K562 (cell line): ENCODE measurements at regions not wholly inside any gene's neighbourhood (a gene's known extent, or its start where the extent isn't known, plus 50 kb on each side); places are given as distances from the start of the nearest gene placed in this dataset.

Experiments
- ATAC-seq: fragments of 200-7000 bp; cut with Tn5 transposase; 3 replicates; pipeline ENCODE4 v1.9.1; 2020; ENCODE audit warnings: moderate library complexity
- BruUV-seq: library from RNA; stranded (reverse); fragments of 400-500 nt; replicated peaks from 2 replicates; lab custom pipeline; 2021; lab: Mats Ljungman, UMichigan
- CTCF ChIA-PET: fragments of 300-600 bp; formaldehyde crosslinking; extraction: SDS; loops from one replicate; lab custom pipeline; 2021; ENCODE audit warnings: low intra/inter-chr PET ratio; lab: Yijun Ruan, JAX
- POLR2A ChIA-PET: fragments of 300-600, 350-650 bp; sonication (Branson Sonifier 250); formaldehyde crosslinking; extraction: SDS; loops from one replicate; lab custom pipeline; 2021; ENCODE audit warnings: antibody characterized with exemption, inconsistent platforms; lab: Yijun Ruan, JAX
- DNase-seq, 4 experiments: peaks; one replicate each; pipeline versions ENCODE4 v3.0.0 to v3.0.0-alpha.2; 2011 to 2018; ENCODE audit warnings: low spot score in 3 of 4, mixed read lengths in 3 of 4; ENCODE audit errors: extremely low read depth in 1 of 4
- FAIRE-seq: peaks from 2 replicates; lab custom pipeline; 2011; peaks lifted over from hg19 to GRCh38; lab: Jason Lieb, UNC
- H2AFZ ChIP-seq: 2 replicates; pipeline ENCODE4 v1.6.0; 2011; ENCODE audit warnings: low read depth, low read length, control low read depth, inconsistent platforms
- H3K27ac ChIP-seq: fragments of 200-600 bp; 3 replicates; pipeline ENCODE4 v1.8.0; 2011; ENCODE audit warnings: low read depth, mild to moderate bottlenecking, control low read depth, inconsistent platforms, low read length, moderate library complexity, mixed read lengths; ENCODE audit errors: extremely low read depth
- H3K27me3 ChIP-seq, 2 experiments: fragments of 300-600 bp in 1 of 2; 2 replicates in 1 of 2; 3 replicates in 1 of 2; pipeline versions ENCODE4 v1.6.0 to v1.8.0; 2011; ENCODE audit warnings: inconsistent platforms in 2 of 2, low read length in 2 of 2, mild to moderate bottlenecking in 1 of 2, mixed read lengths in 1 of 2, moderate library complexity in 1 of 2; ENCODE audit not compliant: control insufficient read depth in 2 of 2, insufficient read depth in 2 of 2
- H3K36me3 ChIP-seq: fragments of 300-600 bp; 3 replicates; pipeline ENCODE4 v1.8.0; 2011; ENCODE audit warnings: mild to moderate bottlenecking, low read length, inconsistent platforms; ENCODE audit not compliant: control insufficient read depth, insufficient read depth
- H3K4me1 ChIP-seq, 2 experiments: fragments of 200-600 bp in 1 of 2; replicated peaks in 1 of 2; 2 replicates in 1 of 2; 3 replicates in 1 of 2; pipeline versions ENCODE4 v1.5.1 to v1.8.0; 2011; ENCODE audit warnings: inconsistent platforms in 2 of 2, low read length in 2 of 2, mild to moderate bottlenecking in 1 of 2, mixed read lengths in 1 of 2, moderate library complexity in 1 of 2; ENCODE audit not compliant: control insufficient read depth in 2 of 2, insufficient read depth in 2 of 2
- H3K4me2 ChIP-seq: 2 replicates; pipeline ENCODE4 v1.6.1; 2011; ENCODE audit warnings: low read length, control low read depth, inconsistent platforms, mixed read lengths; ENCODE audit not compliant: insufficient read depth
- H3K4me3 ChIP-seq: fragments of 200-600 bp; sonication (generic), shearing (Covaris generic); 2 replicates; pipeline ENCODE4 v1.5.1; 2016; ENCODE audit warnings: control low read depth, inconsistent platforms
- H3K79me2 ChIP-seq: fragments of 200-600 bp; 3 replicates; pipeline ENCODE4 v1.8.0; 2011; ENCODE audit warnings: low read length, inconsistent platforms; ENCODE audit not compliant: control insufficient read depth, insufficient read depth
- H3K9ac ChIP-seq, 2 experiments: 2 replicates each; pipeline versions ENCODE4 v1.6.0 to v1.6.1; 2011; ENCODE audit warnings: low read depth in 2 of 2, low read length in 2 of 2, control low read depth in 1 of 2, inconsistent platforms in 1 of 2, mild to moderate bottlenecking in 1 of 2, mixed read lengths in 1 of 2; ENCODE audit not compliant: insufficient read depth in 1 of 2
- H3K9me1 ChIP-seq: one replicate; pipeline ENCODE4 v1.6.0; 2011; ENCODE audit warnings: inconsistent platforms, mild to moderate bottlenecking, low read length, moderate library complexity; ENCODE audit not compliant: control insufficient read depth, insufficient read depth
- H3K9me3 ChIP-seq: replicated peaks from 2 replicates; pipeline ENCODE4 v1.5.1; 2011; ENCODE audit warnings: low read depth, low read length, inconsistent platforms; ENCODE audit not compliant: control insufficient read depth, insufficient read depth
- H4K20me1 ChIP-seq: replicated peaks from 2 replicates; pipeline ENCODE4 v1.6.1; 2011; ENCODE audit warnings: low read length, inconsistent platforms, mixed read lengths; ENCODE audit not compliant: control insufficient read depth, insufficient read depth
- CREBBP ChIP-seq: IDR thresholded peaks from one replicate; pipeline ENCODE4 v1.6.1; 2012; ENCODE audit warnings: low read depth, mild to moderate bottlenecking, control low read depth, inconsistent platforms, low read length
- HDGF ChIP-seq: fragments of 450-650 bp; IDR thresholded peaks from 2 replicates; pipeline ENCODE4 v1.6.1; 2016
- HMG20A ChIP-seq: fragments of 450-650 bp; formaldehyde crosslinking; conservative IDR thresholded peaks from 2 replicates; pipeline ENCODE4 v1.4.0; 2020; ENCODE audit warnings: mild to moderate bottlenecking, mixed read lengths
- HNRNPH1 ChIP-seq: fragments of 200-400 bp; formaldehyde crosslinking; optimal IDR thresholded peaks from 2 replicates; pipeline ENCODE3; 2017; ENCODE audit warnings: low read depth, mild to moderate bottlenecking, low read length, moderate library complexity
- IFI16 ChIP-seq: fragments of 250-450 bp; sonication (Bioruptor Pico); IDR thresholded peaks from 2 replicates; pipeline ENCODE4 v2.1.2; 2022; ENCODE audit warnings: mild to moderate bottlenecking, inconsistent platforms
- LARP7 ChIP-seq: fragments of 450-650 bp; IDR thresholded peaks from 2 replicates; pipeline ENCODE4 v1.6.1; 2016
- NR4A1 ChIP-seq, 2 experiments: fragments of 250-450 bp in 1 of 2; fragments of 450-650 bp in 1 of 2; sonication (Bioruptor Pico) in 1 of 2; IDR thresholded peaks; 2 replicates each; pipeline versions ENCODE4 v1.4.0 to v1.6.1; 2016 to 2020; ENCODE audit warnings: mild to moderate bottlenecking in 2 of 2, missing compliant biosample characterization in 1 of 2, missing genetic modification characterization in 1 of 2, moderate library complexity in 1 of 2
- U2AF1 ChIP-seq: fragments of 200-400 bp; formaldehyde crosslinking; optimal IDR thresholded peaks from 2 replicates; pipeline ENCODE3; 2017; ENCODE audit warnings: mild to moderate bottlenecking, low read depth, low read length, moderate library complexity
- ZNF12 ChIP-seq: sonication (generic); formaldehyde crosslinking; IDR thresholded peaks from 2 replicates; pipeline ENCODE4 v1.4.0; 2020; ENCODE audit warnings: mild to moderate bottlenecking, missing genetic modification reagents
- in situ Hi-C: fragments of 300-500 bp; cut with MboI; formaldehyde crosslinking; loops from 4 replicates; pipeline ENCODE4 v1.15.0; 2018; ENCODE audit warnings: inconsistent platforms, mixed read lengths
- intact Hi-C: fragments of 100-400 bp; cut with micrococcal nuclease; formaldehyde crosslinking; loops from 2 replicates; pipeline ENCODE4 v1.14.2; 2022
- TF ChIP-seq, protein P1 (sequence below): sonication (generic); IDR thresholded peaks from 2 replicates; pipeline ENCODE4 v1.6.1; 2016
- TF ChIP-seq, protein P2 (sequence below): fragments of 450-650 bp; IDR thresholded peaks from 2 replicates; pipeline ENCODE4 v1.6.1; 2016; ENCODE audit warnings: low read depth, mild to moderate bottlenecking, moderate library complexity
- TF ChIP-seq, protein P3 (sequence below): fragments of 200-800 bp; sonication (Bioruptor generic); IDR thresholded peaks from 2 replicates; pipeline ENCODE4 v1.6.1; 2016; ENCODE audit warnings: missing genetic modification characterization, missing compliant biosample characterization
- TF ChIP-seq, protein P4 (sequence below): sonication (generic); formaldehyde crosslinking; IDR thresholded peaks from 2 replicates; pipeline ENCODE4 v1.8.1; 2023; ENCODE audit warnings: mild to moderate bottlenecking, missing genetic modification reagents

DNA sequence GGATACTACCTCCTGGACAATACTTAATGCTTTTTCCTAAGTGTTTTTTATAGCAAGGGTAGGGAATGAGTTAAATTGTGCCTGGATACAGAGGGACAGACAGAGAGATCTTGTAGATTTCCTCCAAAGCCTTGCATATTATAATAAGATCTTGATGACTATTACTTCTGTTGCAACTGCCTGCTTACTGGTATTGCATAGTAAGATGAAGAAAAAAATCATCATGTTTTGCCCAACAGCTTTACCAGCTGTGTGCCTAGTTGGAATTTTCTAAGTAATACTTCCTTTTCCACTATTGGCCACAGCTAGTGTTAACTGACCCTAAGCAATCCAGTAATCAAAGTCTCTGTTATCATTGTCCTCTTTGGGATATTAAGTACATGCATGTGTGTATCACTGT lies 139.0 kb downstream of the DCK start:
- no peak overlapping the region for H3K4me2 ChIP-seq
- ChIA-PET POLR2A (interaction anchor here (0.6 kb wide), 1 partner anchor 141 kb away, joined by 3 read pairs; no protein-coding TSS in a partner anchor), CTCF (no interaction called here)
- no peak overlapping the region for H3K9ac ChIP-seq
- intact Hi-C loops (no loop called here), in situ Hi-C loops (no loop called here)
- H3K79me2 ChIP-seq, result no peaks in the 10 kb centered on the region
- ATAC-seq, result no peak
- no peaks in the 10 kb centered on the region for H3K36me3 ChIP-seq
- H4K20me1 ChIP-seq, result no peaks in the 10 kb centered on the region
- H2AFZ ChIP-seq, result no peak overlapping the region
- H3K4me1 ChIP-seq, result 0 out of 5 replicates have a peak, but pooled peaks cover 0 to 3% of the 10 kb centered on the region in 2 experiments
- no TSS peak for BruUV-seq
- no peak overlapping the region for H3K27ac ChIP-seq
- H3K4me3 ChIP-seq, result no peak overlapping the region
- DNase-seq, result no peak
- H3K9me1 ChIP-seq, result no peaks in the 10 kb centered on the region
- no peaks in the 10 kb centered on the region for H3K27me3 ChIP-seq
- no peaks in the 10 kb centered on the region for H3K9me3 ChIP-seq
- no peak for FAIRE-seq
- TF ChIP-seq LARP7 (no peak), NR4A1 (CRISPR knock-in tag; IDR thresholded peaks at IDR 0.05) (no peak), NR4A1 (tag; IDR thresholded peaks at IDR 0.05) (no peak), HDGF (no peak), IFI16 (CRISPR knock-in tag) (no peak), HMG20A (CRISPR knock-in tag) (no peak), CREBBP (no peak), HNRNPH1 (no peak), U2AF1 (no peak), ZNF12 (CRISPR knock-in tag) (no peak)
- TF ChIP-seq, protein P1, sequence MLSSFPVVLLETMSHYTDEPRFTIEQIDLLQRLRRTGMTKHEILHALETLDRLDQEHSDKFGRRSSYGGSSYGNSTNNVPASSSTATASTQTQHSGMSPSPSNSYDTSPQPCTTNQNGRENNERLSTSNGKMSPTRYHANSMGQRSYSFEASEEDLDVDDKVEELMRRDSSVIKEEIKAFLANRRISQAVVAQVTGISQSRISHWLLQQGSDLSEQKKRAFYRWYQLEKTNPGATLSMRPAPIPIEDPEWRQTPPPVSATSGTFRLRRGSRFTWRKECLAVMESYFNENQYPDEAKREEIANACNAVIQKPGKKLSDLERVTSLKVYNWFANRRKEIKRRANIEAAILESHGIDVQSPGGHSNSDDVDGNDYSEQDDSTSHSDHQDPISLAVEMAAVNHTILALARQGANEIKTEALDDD, result no peak
- TF ChIP-seq, protein P2, sequence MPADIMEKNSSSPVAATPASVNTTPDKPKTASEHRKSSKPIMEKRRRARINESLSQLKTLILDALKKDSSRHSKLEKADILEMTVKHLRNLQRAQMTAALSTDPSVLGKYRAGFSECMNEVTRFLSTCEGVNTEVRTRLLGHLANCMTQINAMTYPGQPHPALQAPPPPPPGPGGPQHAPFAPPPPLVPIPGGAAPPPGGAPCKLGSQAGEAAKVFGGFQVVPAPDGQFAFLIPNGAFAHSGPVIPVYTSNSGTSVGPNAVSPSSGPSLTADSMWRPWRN, result no peak
- TF ChIP-seq, protein P3, sequence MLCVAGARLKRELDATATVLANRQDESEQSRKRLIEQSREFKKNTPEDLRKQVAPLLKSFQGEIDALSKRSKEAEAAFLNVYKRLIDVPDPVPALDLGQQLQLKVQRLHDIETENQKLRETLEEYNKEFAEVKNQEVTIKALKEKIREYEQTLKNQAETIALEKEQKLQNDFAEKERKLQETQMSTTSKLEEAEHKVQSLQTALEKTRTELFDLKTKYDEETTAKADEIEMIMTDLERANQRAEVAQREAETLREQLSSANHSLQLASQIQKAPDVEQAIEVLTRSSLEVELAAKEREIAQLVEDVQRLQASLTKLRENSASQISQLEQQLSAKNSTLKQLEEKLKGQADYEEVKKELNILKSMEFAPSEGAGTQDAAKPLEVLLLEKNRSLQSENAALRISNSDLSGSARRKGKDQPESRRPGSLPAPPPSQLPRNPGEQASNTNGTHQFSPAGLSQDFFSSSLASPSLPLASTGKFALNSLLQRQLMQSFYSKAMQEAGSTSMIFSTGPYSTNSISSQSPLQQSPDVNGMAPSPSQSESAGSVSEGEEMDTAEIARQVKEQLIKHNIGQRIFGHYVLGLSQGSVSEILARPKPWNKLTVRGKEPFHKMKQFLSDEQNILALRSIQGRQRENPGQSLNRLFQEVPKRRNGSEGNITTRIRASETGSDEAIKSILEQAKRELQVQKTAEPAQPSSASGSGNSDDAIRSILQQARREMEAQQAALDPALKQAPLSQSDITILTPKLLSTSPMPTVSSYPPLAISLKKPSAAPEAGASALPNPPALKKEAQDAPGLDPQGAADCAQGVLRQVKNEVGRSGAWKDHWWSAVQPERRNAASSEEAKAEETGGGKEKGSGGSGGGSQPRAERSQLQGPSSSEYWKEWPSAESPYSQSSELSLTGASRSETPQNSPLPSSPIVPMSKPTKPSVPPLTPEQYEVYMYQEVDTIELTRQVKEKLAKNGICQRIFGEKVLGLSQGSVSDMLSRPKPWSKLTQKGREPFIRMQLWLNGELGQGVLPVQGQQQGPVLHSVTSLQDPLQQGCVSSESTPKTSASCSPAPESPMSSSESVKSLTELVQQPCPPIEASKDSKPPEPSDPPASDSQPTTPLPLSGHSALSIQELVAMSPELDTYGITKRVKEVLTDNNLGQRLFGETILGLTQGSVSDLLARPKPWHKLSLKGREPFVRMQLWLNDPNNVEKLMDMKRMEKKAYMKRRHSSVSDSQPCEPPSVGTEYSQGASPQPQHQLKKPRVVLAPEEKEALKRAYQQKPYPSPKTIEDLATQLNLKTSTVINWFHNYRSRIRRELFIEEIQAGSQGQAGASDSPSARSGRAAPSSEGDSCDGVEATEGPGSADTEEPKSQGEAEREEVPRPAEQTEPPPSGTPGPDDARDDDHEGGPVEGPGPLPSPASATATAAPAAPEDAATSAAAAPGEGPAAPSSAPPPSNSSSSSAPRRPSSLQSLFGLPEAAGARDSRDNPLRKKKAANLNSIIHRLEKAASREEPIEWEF, result no peak
- TF ChIP-seq, protein P4, sequence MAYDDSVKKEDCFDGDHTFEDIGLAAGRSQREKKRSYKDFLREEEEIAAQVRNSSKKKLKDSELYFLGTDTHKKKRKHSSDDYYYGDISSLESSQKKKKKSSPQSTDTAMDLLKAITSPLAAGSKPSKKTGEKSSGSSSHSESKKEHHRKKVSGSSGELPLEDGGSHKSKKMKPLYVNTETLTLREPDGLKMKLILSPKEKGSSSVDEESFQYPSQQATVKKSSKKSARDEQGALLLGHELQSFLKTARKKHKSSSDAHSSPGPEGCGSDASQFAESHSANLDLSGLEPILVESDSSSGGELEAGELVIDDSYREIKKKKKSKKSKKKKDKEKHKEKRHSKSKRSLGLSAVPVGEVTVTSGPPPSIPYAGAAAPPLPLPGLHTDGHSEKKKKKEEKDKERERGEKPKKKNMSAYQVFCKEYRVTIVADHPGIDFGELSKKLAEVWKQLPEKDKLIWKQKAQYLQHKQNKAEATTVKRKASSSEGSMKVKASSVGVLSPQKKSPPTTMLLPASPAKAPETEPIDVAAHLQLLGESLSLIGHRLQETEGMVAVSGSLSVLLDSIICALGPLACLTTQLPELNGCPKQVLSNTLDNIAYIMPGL, result no peak
